ENCODE measurements at regions not wholly inside any gene's neighbourhood (a gene's known extent, or its start where the extent isn't known, plus 50 kb on each side); places are given as distances from the start of the nearest gene placed in this dataset.
A peak's percentile ranks its signal among the peaks of the same experiment; 100 is the strongest.

DNA sequence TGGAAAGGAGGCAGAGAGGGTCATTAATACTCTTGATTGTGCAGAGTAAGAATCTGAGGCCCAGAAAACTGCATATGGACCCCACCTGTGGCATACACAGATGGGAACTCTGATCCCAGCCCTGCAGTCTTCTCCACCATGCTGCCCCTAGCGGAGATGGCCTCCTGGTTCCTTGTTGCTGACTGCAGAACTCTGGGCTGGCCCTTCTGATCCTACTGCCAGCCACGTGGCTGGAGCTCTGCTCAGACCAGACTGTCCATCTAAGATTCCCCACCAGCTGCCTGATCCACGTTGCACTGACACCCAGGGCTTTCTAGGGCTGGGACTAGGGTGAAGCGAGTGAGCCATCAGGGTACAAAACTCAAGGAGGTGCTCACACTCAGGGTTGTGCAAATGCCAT is 245.7 kb upstream of the NR4A3 start:
- no peaks in the 10 kb centered on the region for H3K79me2 ChIP-seq (ENCODE audit: insufficient read depth)
- H3K27me3 ChIP-seq (ENCODE audit: insufficient read depth): no peaks in the 10 kb centered on the region
- H2AFZ ChIP-seq (ENCODE audit: low read depth): no peak overlapping the region
- H3K9me3 ChIP-seq: no peaks in the 10 kb centered on the region
- H3K4me1 ChIP-seq (ENCODE audit: control insufficient read depth in 1 of 2, insufficient read depth in 2 of 2, low read depth in 1 of 2, low read length in 1 of 2): peaks cover 0 to 22% of the 10 kb centered on the region in 2 experiments; a peak in 2 of 4 replicates
- no peaks in the 10 kb centered on the region for H3F3A ChIP-seq (replicated peaks; ENCODE audit: insufficient read depth)
- H3K36me3 ChIP-seq (replicated peaks in 1 of 2; ENCODE audit: control insufficient read depth in 1 of 2, insufficient read depth in 2 of 2, low read length in 1 of 2): no peaks in the 10 kb centered on the region
- WGBS (ENCODE audit: low lambda C conversion rate): 52% methylated on average over 4 of the region's 4 CpGs
- no peak for DNase-seq
- CTCF ChIA-PET: interaction anchor here (1.0 to 1.4 kb wide), 5 partner anchors 12 to 109 kb away, joined by 3 to 7 read pairs (median 4); no protein-coding TSS in a partner anchor
- no peak overlapping the region for H3K4me3 ChIP-seq (ENCODE audit: low read depth in 2 of 2, low read length in 1 of 2)
- no peaks in the 10 kb centered on the region for H4K20me1 ChIP-seq (ENCODE audit: insufficient read depth)
- no peaks in the 10 kb centered on the region for H3K9me2 ChIP-seq
- H3K9ac ChIP-seq: no peak overlapping the region
- POLR2A ChIA-PET: no interaction called here
- no peak overlapping the region; a peak in 1 of 4 replicates for H3K27ac ChIP-seq (ENCODE audit: low read depth in 2 of 2, low read length in 1 of 2)
- TF ChIP-seq FOXJ3 (CRISPR knock-in tag; IDR thresholded peaks at IDR 0.05) (no peak), GATA2 (CRISPR knock-in tag; IDR thresholded peaks at IDR 0.05) (no peak), CTCF (IDR thresholded peaks at IDR 0.05) (no peak), POLR2AphosphoS5 (IDR thresholded peaks at IDR 0.05; ENCODE audit: low read depth, low read length) (no peak), YY1 (IDR thresholded peaks at IDR 0.05; ENCODE audit: low read depth) (no peak), TEAD4 (IDR thresholded peaks at IDR 0.05; ENCODE audit: borderline replicate concordance, insufficient read depth) (no peak), USF1 (IDR thresholded peaks at IDR 0.05; ENCODE audit: borderline replicate concordance, low read depth) (no peak), SIN3A (IDR thresholded peaks at IDR 0.05; ENCODE audit: borderline replicate concordance, low read depth, low read length) (no peak), TAF1 (IDR thresholded peaks at IDR 0.05; ENCODE audit: borderline replicate concordance, low read depth, low read length) (no peak)
- TF ChIP-seq, protein P1, sequence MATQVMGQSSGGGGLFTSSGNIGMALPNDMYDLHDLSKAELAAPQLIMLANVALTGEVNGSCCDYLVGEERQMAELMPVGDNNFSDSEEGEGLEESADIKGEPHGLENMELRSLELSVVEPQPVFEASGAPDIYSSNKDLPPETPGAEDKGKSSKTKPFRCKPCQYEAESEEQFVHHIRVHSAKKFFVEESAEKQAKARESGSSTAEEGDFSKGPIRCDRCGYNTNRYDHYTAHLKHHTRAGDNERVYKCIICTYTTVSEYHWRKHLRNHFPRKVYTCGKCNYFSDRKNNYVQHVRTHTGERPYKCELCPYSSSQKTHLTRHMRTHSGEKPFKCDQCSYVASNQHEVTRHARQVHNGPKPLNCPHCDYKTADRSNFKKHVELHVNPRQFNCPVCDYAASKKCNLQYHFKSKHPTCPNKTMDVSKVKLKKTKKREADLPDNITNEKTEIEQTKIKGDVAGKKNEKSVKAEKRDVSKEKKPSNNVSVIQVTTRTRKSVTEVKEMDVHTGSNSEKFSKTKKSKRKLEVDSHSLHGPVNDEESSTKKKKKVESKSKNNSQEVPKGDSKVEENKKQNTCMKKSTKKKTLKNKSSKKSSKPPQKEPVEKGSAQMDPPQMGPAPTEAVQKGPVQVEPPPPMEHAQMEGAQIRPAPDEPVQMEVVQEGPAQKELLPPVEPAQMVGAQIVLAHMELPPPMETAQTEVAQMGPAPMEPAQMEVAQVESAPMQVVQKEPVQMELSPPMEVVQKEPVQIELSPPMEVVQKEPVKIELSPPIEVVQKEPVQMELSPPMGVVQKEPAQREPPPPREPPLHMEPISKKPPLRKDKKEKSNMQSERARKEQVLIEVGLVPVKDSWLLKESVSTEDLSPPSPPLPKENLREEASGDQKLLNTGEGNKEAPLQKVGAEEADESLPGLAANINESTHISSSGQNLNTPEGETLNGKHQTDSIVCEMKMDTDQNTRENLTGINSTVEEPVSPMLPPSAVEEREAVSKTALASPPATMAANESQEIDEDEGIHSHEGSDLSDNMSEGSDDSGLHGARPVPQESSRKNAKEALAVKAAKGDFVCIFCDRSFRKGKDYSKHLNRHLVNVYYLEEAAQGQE (IDR thresholded peaks at IDR 0.05; ENCODE audit: low read depth, low read length): no peak
- no peak overlapping the region for H3K4me2 ChIP-seq

- no peak for TF ChIP-seq FOXM1 (IDR thresholded peaks at IDR 0.05; ENCODE audit: low read depth)
- TF ChIP-seq MEF2A (IDR thresholded peaks at IDR 0.05; ENCODE audit: borderline replicate concordance, low read depth): no peak
- TF ChIP-seq EP300 (IDR thresholded peaks at IDR 0.05; ENCODE audit: borderline replicate concordance in 1 of 2, low read depth in 1 of 2, low read length in 1 of 2): peak in 1 of 2 experiments; percentile 54; a peak in 2 of 4 replicates
- TF ChIP-seq TCF12 (IDR thresholded peaks at IDR 0.05): no peak
- no peak for TF ChIP-seq NRF1 (IDR thresholded peaks at IDR 0.05; ENCODE audit: low read depth, low read length)
- no peak for TF ChIP-seq RCOR1 (IDR thresholded peaks at IDR 0.05; ENCODE audit: low read length)
- peak; percentile 59; the same call in 1 of the 2 replicates for TF ChIP-seq GATA2 (CRISPR knock-in tag; IDR thresholded peaks at IDR 0.05)
- no peak for TF ChIP-seq SMC3 (IDR thresholded peaks at IDR 0.05; ENCODE audit: low read depth, low read length)
- no peak for TF ChIP-seq TEAD4 (IDR thresholded peaks at IDR 0.05; ENCODE audit: borderline replicate concordance, insufficient read depth)
- no peak for TF ChIP-seq NFIC (IDR thresholded peaks at IDR 0.05; ENCODE audit: borderline replicate concordance)
- no peak for TF ChIP-seq RFX5 (IDR thresholded peaks at IDR 0.05; ENCODE audit: low read length)
- no peak for TF ChIP-seq EZH2phosphoT487 (IDR thresholded peaks at IDR 0.05; ENCODE audit: borderline replicate concordance, low read depth)
- WGBS (ENCODE audit: low lambda C conversion rate): 52% methylated on average over 3 of the region's 3 CpGs
- peak; percentile 5 for DNase-seq
- H3K79me2 ChIP-seq (ENCODE audit: insufficient read depth): no peaks in the 10 kb centered on the region
- H3K9me2 ChIP-seq: no peaks in the 10 kb centered on the region
- H4K20me1 ChIP-seq (ENCODE audit: insufficient read depth): no peaks in the 10 kb centered on the region
- H3K9me3 ChIP-seq: no peaks in the 10 kb centered on the region
- no peaks in the 10 kb centered on the region for H3K27me3 ChIP-seq (ENCODE audit: insufficient read depth)
- H3K27ac ChIP-seq (ENCODE audit: low read depth in 2 of 2, low read length in 1 of 2): peak overlapping the region in 1 of 2 experiments; percentile 60; a peak in 2 of 4 replicates
- no peak overlapping the region for H3K4me3 ChIP-seq (ENCODE audit: low read depth in 2 of 2, low read length in 1 of 2)
- no peaks in the 10 kb centered on the region for H3F3A ChIP-seq (replicated peaks; ENCODE audit: insufficient read depth)
- no peak overlapping the region for H3K4me2 ChIP-seq
- no peak overlapping the region for H2AFZ ChIP-seq (ENCODE audit: low read depth)
- no peak overlapping the region for H3K9ac ChIP-seq
- ChIA-PET CTCF (interaction anchor here (1.0 to 1.4 kb wide), 4 partner anchors 10 to 167 kb away, joined by 3 to 5 read pairs (median 4); no protein-coding TSS in a partner anchor), POLR2A (interaction anchor here (0.6 kb wide), 1 partner anchor 966 kb away, joined by 3 read pairs; no protein-coding TSS in a partner anchor)
- no peaks in the 10 kb centered on the region for H3K36me3 ChIP-seq (replicated peaks in 1 of 2; ENCODE audit: control insufficient read depth in 1 of 2, insufficient read depth in 2 of 2, low read length in 1 of 2)
- H3K4me1 ChIP-seq (ENCODE audit: control insufficient read depth in 1 of 2, insufficient read depth in 2 of 2, low read depth in 1 of 2, low read length in 1 of 2): peaks cover 0 to 22% of the 10 kb centered on the region in 2 experiments; a peak in 2 of 4 replicates
These were observed 244.8 kb upstream of the NR4A3 start for GRCh38 chr9:99576876-99577275.
